ENCODE measurements at regions not wholly inside any gene's neighbourhood (a gene's known extent, or its start where the extent isn't known, plus 50 kb on each side); places are given as distances from the start of the nearest gene placed in this dataset.

GRCh38 chr6:155936127-155936526, 480.5 kb upstream of the NOX3 start:
- no peak overlapping the region for H3K27ac ChIP-seq (ENCODE audit: low read depth in 1 of 3, low read length in 2 of 3)
- DNase-seq = no peak
- no peak overlapping the region for H3K4me3 ChIP-seq (ENCODE audit: low read depth in 1 of 3, low read length in 3 of 3)
- H3K27me3 ChIP-seq (ENCODE audit: control insufficient read depth in 3 of 3, insufficient read depth in 3 of 3, low read length in 3 of 3) = no peaks in the 10 kb centered on the region
- H3K36me3 ChIP-seq (ENCODE audit: control insufficient read depth in 3 of 3, insufficient read depth in 2 of 3, low read depth in 1 of 3, low read length in 3 of 3) = no peaks in the 10 kb centered on the region
- 87 to 93% (median 87%) methylated on average over 5 of the region's 5 CpGs for WGBS, 3 donors
- no peaks in the 10 kb centered on the region for H3K9me3 ChIP-seq (ENCODE audit: control insufficient read depth in 2 of 2, insufficient read depth in 1 of 2, low read depth in 1 of 2, low read length in 1 of 2)
- H3K4me1 ChIP-seq (ENCODE audit: control insufficient read depth in 3 of 3, insufficient read depth in 2 of 3, low read depth in 1 of 3, low read length in 2 of 3) = peaks cover 0 to 7% (median 0%) of the 10 kb centered on the region in 3 donors
- no peak for FAIRE-seq

- DNase-seq (no peak), FAIRE-seq (no peak)
- no peaks in the 10 kb centered on the region for H3K36me3 ChIP-seq (ENCODE audit: control insufficient read depth in 3 of 3, insufficient read depth in 2 of 3, low read depth in 1 of 3, low read length in 3 of 3)
- WGBS, 3 donors = 67 to 81% (median 71%) methylated on average over 2 of the region's 2 CpGs
- H3K27me3 ChIP-seq (ENCODE audit: control insufficient read depth in 3 of 3, insufficient read depth in 3 of 3, low read length in 3 of 3) = no peaks in the 10 kb centered on the region
- H3K27ac ChIP-seq (ENCODE audit: low read depth in 1 of 3, low read length in 2 of 3) = no peak overlapping the region
- no peaks in the 10 kb centered on the region for H3K4me1 ChIP-seq (ENCODE audit: control insufficient read depth in 3 of 3, insufficient read depth in 2 of 3, low read depth in 1 of 3, low read length in 2 of 3)
- H3K9me3 ChIP-seq (ENCODE audit: control insufficient read depth in 2 of 2, insufficient read depth in 1 of 2, low read depth in 1 of 2, low read length in 1 of 2) = no peaks in the 10 kb centered on the region
- no peak overlapping the region for H3K4me3 ChIP-seq (ENCODE audit: low read depth in 1 of 3, low read length in 3 of 3)
Measured at GRCh38 chr6:155916846-155917624, 461.4 kb upstream of the NOX3 start.

GRCh38 chr6:155915651-155916050, 460.0 kb upstream of the NOX3 start:
- Histone ChIP-seq H3K36me3 (ENCODE audit: control insufficient read depth in 3 of 3, insufficient read depth in 2 of 3, low read depth in 1 of 3, low read length in 3 of 3) (no peaks in the 10 kb centered on the region), H3K27ac (ENCODE audit: low read depth in 1 of 3, low read length in 2 of 3) (no peak overlapping the region), H3K27me3 (ENCODE audit: control insufficient read depth in 3 of 3, insufficient read depth in 3 of 3, low read length in 3 of 3) (no peaks in the 10 kb centered on the region), H3K9me3 (ENCODE audit: control insufficient read depth in 2 of 2, insufficient read depth in 1 of 2, low read depth in 1 of 2, low read length in 1 of 2) (no peaks in the 10 kb centered on the region), H3K4me3 (ENCODE audit: low read depth in 1 of 3, low read length in 3 of 3) (no peak overlapping the region), H3K4me1 (ENCODE audit: control insufficient read depth in 3 of 3, insufficient read depth in 2 of 3, low read depth in 1 of 3, low read length in 2 of 3) (no peaks in the 10 kb centered on the region)
- 52 to 83% (median 52%) methylated on average over 1 of the region's 1 CpG for WGBS, 3 donors
- FAIRE-seq = peak; percentile 64
- DNase-seq = no peak

- Histone ChIP-seq H3K9me3 (ENCODE audit: control insufficient read depth in 2 of 2, insufficient read depth in 1 of 2, low read depth in 1 of 2, low read length in 1 of 2) (peaks cover 0 to 13% of the 10 kb centered on the region in 2 donors), H3K4me1 (ENCODE audit: control insufficient read depth in 3 of 3, insufficient read depth in 2 of 3, low read depth in 1 of 3, low read length in 2 of 3) (no peaks in the 10 kb centered on the region), H3K36me3 (ENCODE audit: control insufficient read depth in 3 of 3, insufficient read depth in 2 of 3, low read depth in 1 of 3, low read length in 3 of 3) (no peaks in the 10 kb centered on the region), H3K27ac (ENCODE audit: low read depth in 1 of 3, low read length in 2 of 3) (no peak overlapping the region), H3K27me3 (ENCODE audit: control insufficient read depth in 3 of 3, insufficient read depth in 3 of 3, low read length in 3 of 3) (no peaks in the 10 kb centered on the region), H3K4me3 (ENCODE audit: low read depth in 1 of 3, low read length in 3 of 3) (no peak overlapping the region)
- no peak for FAIRE-seq
- WGBS, 3 donors = 89 to 94% (median 91%) methylated on average over 8 of the region's 8 CpGs
- no peak for DNase-seq
Measured at GRCh38 chr6:155913816-155914215, 458.2 kb upstream of the NOX3 start.

- 65 to 93% (median 75%) methylated on average over 2 of the region's 2 CpGs for WGBS, 3 donors
- Histone ChIP-seq H3K27ac (ENCODE audit: low read depth in 1 of 3, low read length in 2 of 3) (no peak overlapping the region), H3K4me3 (ENCODE audit: low read depth in 1 of 3, low read length in 3 of 3) (no peak overlapping the region), H3K36me3 (ENCODE audit: control insufficient read depth in 3 of 3, insufficient read depth in 2 of 3, low read depth in 1 of 3, low read length in 3 of 3) (no peaks in the 10 kb centered on the region), H3K4me1 (ENCODE audit: control insufficient read depth in 3 of 3, insufficient read depth in 2 of 3, low read depth in 1 of 3, low read length in 2 of 3) (no peaks in the 10 kb centered on the region), H3K27me3 (ENCODE audit: control insufficient read depth in 3 of 3, insufficient read depth in 3 of 3, low read length in 3 of 3) (no peaks in the 10 kb centered on the region), H3K9me3 (ENCODE audit: control insufficient read depth in 2 of 2, insufficient read depth in 1 of 2, low read depth in 1 of 2, low read length in 1 of 2) (peaks cover 0 to 16% of the 10 kb centered on the region in 2 donors)
- FAIRE-seq = no peak
- no peak for DNase-seq
Measured at GRCh38 chr6:155909710-155910109, 454.1 kb upstream of the NOX3 start.

- WGBS, 3 donors = 71 to 80% (median 77%) methylated on average over 3 of the region's 3 CpGs
- Histone ChIP-seq H3K4me3 (ENCODE audit: low read depth in 1 of 3, low read length in 3 of 3) (no peak overlapping the region), H3K27me3 (ENCODE audit: control insufficient read depth in 3 of 3, insufficient read depth in 3 of 3, low read length in 3 of 3) (no peaks in the 10 kb centered on the region), H3K27ac (ENCODE audit: low read depth in 1 of 3, low read length in 2 of 3) (no peak overlapping the region), H3K4me1 (ENCODE audit: control insufficient read depth in 3 of 3, insufficient read depth in 2 of 3, low read depth in 1 of 3, low read length in 2 of 3) (no peaks in the 10 kb centered on the region), H3K36me3 (ENCODE audit: control insufficient read depth in 3 of 3, insufficient read depth in 2 of 3, low read depth in 1 of 3, low read length in 3 of 3) (no peaks in the 10 kb centered on the region), H3K9me3 (ENCODE audit: control insufficient read depth in 2 of 2, insufficient read depth in 1 of 2, low read depth in 1 of 2, low read length in 1 of 2) (peaks cover 0 to 2% of the 10 kb centered on the region in 2 donors)
- DNase-seq = no peak
- no peak for FAIRE-seq
Measured at GRCh38 chr6:155895641-155896040, 440.0 kb upstream of the NOX3 start.

GRCh38 chr6:155894758-155895157, 439.1 kb upstream of the NOX3 start:
- Histone ChIP-seq H3K27me3 (ENCODE audit: control insufficient read depth in 3 of 3, insufficient read depth in 3 of 3, low read length in 3 of 3) (no peaks in the 10 kb centered on the region), H3K4me1 (ENCODE audit: control insufficient read depth in 3 of 3, insufficient read depth in 2 of 3, low read depth in 1 of 3, low read length in 2 of 3) (no peaks in the 10 kb centered on the region), H3K27ac (ENCODE audit: low read depth in 1 of 3, low read length in 2 of 3) (no peak overlapping the region), H3K36me3 (ENCODE audit: control insufficient read depth in 3 of 3, insufficient read depth in 2 of 3, low read depth in 1 of 3, low read length in 3 of 3) (no peaks in the 10 kb centered on the region), H3K4me3 (ENCODE audit: low read depth in 1 of 3, low read length in 3 of 3) (no peak overlapping the region), H3K9me3 (ENCODE audit: control insufficient read depth in 2 of 2, insufficient read depth in 1 of 2, low read depth in 1 of 2, low read length in 1 of 2) (peaks cover 0 to 2% of the 10 kb centered on the region in 2 donors)
- WGBS, 3 donors = 82 to 92% (median 85%) methylated on average over 5 of the region's 5 CpGs
- no peak for FAIRE-seq
- DNase-seq = no peak

- H3K36me3 ChIP-seq (ENCODE audit: control insufficient read depth in 3 of 3, insufficient read depth in 2 of 3, low read depth in 1 of 3, low read length in 3 of 3) = no peaks in the 10 kb centered on the region
- peaks cover 0 to 2% of the 10 kb centered on the region in 2 donors for H3K9me3 ChIP-seq (ENCODE audit: control insufficient read depth in 2 of 2, insufficient read depth in 1 of 2, low read depth in 1 of 2, low read length in 1 of 2)
- 70 to 81% (median 75%) methylated on average over 4 of the region's 4 CpGs for WGBS, 3 donors
- no peak overlapping the region for H3K27ac ChIP-seq (ENCODE audit: low read depth in 1 of 3, low read length in 2 of 3)
- DNase-seq (no peak), FAIRE-seq (no peak)
- H3K4me1 ChIP-seq (ENCODE audit: control insufficient read depth in 3 of 3, insufficient read depth in 2 of 3, low read depth in 1 of 3, low read length in 2 of 3) = no peaks in the 10 kb centered on the region
- no peak overlapping the region for H3K4me3 ChIP-seq (ENCODE audit: low read depth in 1 of 3, low read length in 3 of 3)
- H3K27me3 ChIP-seq (ENCODE audit: control insufficient read depth in 3 of 3, insufficient read depth in 3 of 3, low read length in 3 of 3) = no peaks in the 10 kb centered on the region
Measured at GRCh38 chr6:155894262-155894661, 438.6 kb upstream of the NOX3 start.

GRCh38 chr6:155890409-155890808, 434.8 kb upstream of the NOX3 start:
- Histone ChIP-seq H3K9me3 (ENCODE audit: control insufficient read depth in 2 of 2, insufficient read depth in 1 of 2, low read depth in 1 of 2, low read length in 1 of 2) (no peaks in the 10 kb centered on the region), H3K4me3 (ENCODE audit: low read depth in 1 of 3, low read length in 3 of 3) (no peak overlapping the region), H3K36me3 (ENCODE audit: control insufficient read depth in 3 of 3, insufficient read depth in 2 of 3, low read depth in 1 of 3, low read length in 3 of 3) (no peaks in the 10 kb centered on the region), H3K27ac (ENCODE audit: low read depth in 1 of 3, low read length in 2 of 3) (no peak overlapping the region), H3K4me1 (ENCODE audit: control insufficient read depth in 3 of 3, insufficient read depth in 2 of 3, low read depth in 1 of 3, low read length in 2 of 3) (no peaks in the 10 kb centered on the region), H3K27me3 (ENCODE audit: control insufficient read depth in 3 of 3, insufficient read depth in 3 of 3, low read length in 3 of 3) (no peaks in the 10 kb centered on the region)
- FAIRE-seq (no peak), DNase-seq (peak in 1 of 2 donors; percentile 27)
- 46 to 59% (median 55%) methylated on average over 2 of the region's 2 CpGs for WGBS, 3 donors
